ENCODE measurements at regions not wholly inside any gene's neighbourhood (a gene's known extent, or its start where the extent isn't known, plus 50 kb on each side); places are given as distances from the start of the nearest gene placed in this dataset.

- DNase-seq: no peak
Observed at GRCh38 chr9:13430368-13431221, 151.1 kb upstream of the MPDZ start.

- DNase-seq: no peak
Observed at GRCh38 chr9:13429301-13430190, 150.1 kb upstream of the MPDZ start.

- no peak for DNase-seq
Observed at GRCh38 chr9:13428766-13429165, 149.3 kb upstream of the MPDZ start.

- DNase-seq: no peak
Observed at GRCh38 chr9:13427587-13427986, 148.1 kb upstream of the MPDZ start.

GRCh38 chr9:13426606-13427005 lies 147.1 kb upstream of the MPDZ start:
- DNase-seq: no peak

- no peak for DNase-seq
Observed at GRCh38 chr9:13424872-13425271, 145.4 kb upstream of the MPDZ start.

- DNase-seq: no peak
Observed at GRCh38 chr9:13424204-13424603, 144.7 kb upstream of the MPDZ start.

- no peak for DNase-seq
Observed at GRCh38 chr9:13414349-13414748, 134.9 kb upstream of the MPDZ start.

GRCh38 chr9:13412331-13412730 lies 132.8 kb upstream of the MPDZ start:
- no peak for DNase-seq

GRCh38 chr9:13411791-13412190 lies 132.3 kb upstream of the MPDZ start:
- no peak for DNase-seq

- no peak for DNase-seq
Observed at GRCh38 chr9:13410566-13411031, 131.1 kb upstream of the MPDZ start.

- DNase-seq: no peak
Observed at GRCh38 chr9:13397661-13398060, 118.2 kb upstream of the MPDZ start.

- no peak for DNase-seq
Observed at GRCh38 chr9:13397220-13397619, 117.7 kb upstream of the MPDZ start.

GRCh38 chr9:13396418-13396817 lies 116.9 kb upstream of the MPDZ start:
- no peak for DNase-seq

- no peak for DNase-seq
Observed at GRCh38 chr9:13395156-13395555, 115.7 kb upstream of the MPDZ start.

- DNase-seq: no peak
Observed at GRCh38 chr9:13388157-13388556, 108.7 kb upstream of the MPDZ start.

- DNase-seq: no peak
Observed at GRCh38 chr9:13387734-13388067, 108.2 kb upstream of the MPDZ start.

GRCh38 chr9:13386935-13387733 lies 107.6 kb upstream of the MPDZ start:
- DNase-seq: no peak

GRCh38 chr9:13386316-13386715 lies 106.8 kb upstream of the MPDZ start:
- DNase-seq: no peak

GRCh38 chr9:13383855-13384254 lies 104.4 kb upstream of the MPDZ start:
- no peak for DNase-seq

- no peak for DNase-seq
Observed at GRCh38 chr9:13383216-13383615, 103.7 kb upstream of the MPDZ start.

GRCh38 chr9:13382595-13382994 lies 103.1 kb upstream of the MPDZ start:
- no peak for DNase-seq

GRCh38 chr9:13380903-13381302 lies 101.4 kb upstream of the MPDZ start:
- DNase-seq: no peak
